ENCODE measurements at regions not wholly inside any gene's neighbourhood (a gene's known extent, or its start where the extent isn't known, plus 50 kb on each side); places are given as distances from the start of the nearest gene placed in this dataset.

DNA sequence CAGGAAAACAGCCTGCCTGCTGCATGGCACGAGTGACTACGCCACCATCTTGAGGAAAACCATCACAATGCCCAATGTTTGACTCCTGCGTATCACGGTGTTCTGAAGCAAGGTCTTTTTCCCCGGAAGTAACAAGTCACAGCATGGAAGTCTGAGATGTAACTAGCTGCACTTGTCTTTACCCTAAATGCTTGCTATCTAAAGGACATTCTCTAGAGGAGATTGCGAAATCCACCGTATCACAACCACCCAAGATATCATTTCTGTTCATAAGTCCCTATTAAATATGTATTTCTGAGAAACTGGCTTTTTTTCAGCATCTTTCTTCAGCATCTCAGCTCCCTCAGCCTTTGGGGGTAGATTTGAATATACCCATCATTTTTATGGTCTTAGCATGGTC is 1565.1 kb downstream of the ARAP2 start:
- no peak for FAIRE-seq

DNA sequence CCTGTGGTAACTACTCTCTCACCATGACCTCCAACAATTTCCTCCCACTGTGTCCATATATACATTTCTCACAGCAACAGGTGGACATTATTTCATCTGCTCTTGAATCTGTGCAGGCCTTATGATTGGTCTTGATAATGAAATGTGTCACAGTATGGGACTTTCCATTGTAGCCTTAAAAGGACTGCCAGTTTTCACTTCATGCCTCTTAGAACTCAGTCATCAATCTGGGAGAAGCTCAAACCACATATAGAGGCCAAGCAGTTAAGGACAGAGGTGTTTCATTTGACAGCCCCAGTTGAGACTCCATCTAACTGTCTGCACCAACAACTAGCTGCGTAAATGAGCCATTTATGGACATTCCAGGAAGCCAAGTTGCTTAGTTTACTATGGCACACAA is 1534.8 kb downstream of the ARAP2 start:
- FAIRE-seq: no peak

GRCh38 chr4:34718576-34719245 is 1525.6 kb downstream of the ARAP2 start:
- peak; percentile 81 for FAIRE-seq

- FAIRE-seq: peak; percentile 97
Observed at GRCh38 chr4:34720571-34720970, 1523.7 kb downstream of the ARAP2 start.

- FAIRE-seq: no peak
Observed at GRCh38 chr4:34721835-34722234, 1522.5 kb downstream of the ARAP2 start.

DNA sequence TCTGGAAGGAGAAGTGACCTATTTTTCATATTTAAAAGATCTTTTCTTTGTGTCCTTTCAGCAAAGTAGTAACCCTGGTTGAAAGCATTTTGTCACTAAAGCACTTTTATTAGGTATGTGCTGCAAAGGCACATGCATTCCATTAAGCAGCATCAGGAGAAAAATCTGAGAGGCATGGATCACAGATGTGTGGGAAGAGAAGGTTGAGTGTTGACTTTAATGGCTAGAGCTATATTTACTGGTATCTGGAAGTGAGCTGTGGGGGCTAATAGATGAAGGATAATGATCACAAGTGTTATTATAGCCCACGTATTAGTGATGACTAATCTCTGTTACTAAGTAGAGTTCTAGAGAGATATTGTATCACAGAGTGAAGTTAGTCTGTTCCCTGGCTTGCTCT is 1520.7 kb downstream of the ARAP2 start:
- no peak for FAIRE-seq

- FAIRE-seq: no peak
Observed at GRCh38 chr4:34724491-34724890, 1519.8 kb downstream of the ARAP2 start.

GRCh38 chr4:34731070-34731469 is 1513.2 kb downstream of the ARAP2 start:
- FAIRE-seq: no peak

DNA sequence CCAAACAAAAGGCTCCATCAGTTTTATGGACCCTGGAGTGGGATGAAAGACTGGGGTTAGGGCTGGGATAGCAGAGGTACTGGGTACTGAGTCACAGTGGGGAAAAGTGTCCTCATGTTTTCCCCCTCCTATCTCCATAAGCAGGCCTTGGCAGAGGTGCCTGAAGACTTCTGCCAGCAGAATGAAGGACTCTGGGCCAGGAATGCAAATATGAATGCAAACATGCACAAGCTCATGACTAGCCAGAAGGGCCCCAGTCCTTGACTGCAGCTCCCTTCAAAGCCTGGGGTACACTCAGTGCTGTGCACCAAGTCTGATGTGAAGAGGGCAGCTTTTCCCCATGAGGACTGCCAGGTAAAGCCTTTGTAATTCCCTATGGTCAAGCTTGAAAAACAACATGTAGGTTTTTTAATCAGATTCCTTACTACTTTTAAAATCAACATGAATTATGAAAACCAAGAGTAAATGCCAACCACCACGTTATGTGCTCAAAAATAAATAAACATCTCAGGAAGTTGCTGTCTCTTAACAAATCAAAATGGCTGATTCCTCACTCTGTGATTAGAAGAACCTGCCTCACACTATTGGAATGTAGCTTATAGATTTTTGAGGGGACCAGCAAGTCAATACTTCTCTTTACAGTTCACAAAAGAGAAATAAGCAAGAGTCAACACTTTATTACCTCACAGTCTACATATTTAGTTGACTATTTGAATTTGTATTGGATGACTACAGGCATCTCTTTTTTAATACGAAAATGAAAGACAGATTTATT is 1512.0 kb downstream of the ARAP2 start:
- FAIRE-seq: no peak

GRCh38 chr4:34733185-34733941 is 1511.0 kb downstream of the ARAP2 start:
- FAIRE-seq: no peak

DNA sequence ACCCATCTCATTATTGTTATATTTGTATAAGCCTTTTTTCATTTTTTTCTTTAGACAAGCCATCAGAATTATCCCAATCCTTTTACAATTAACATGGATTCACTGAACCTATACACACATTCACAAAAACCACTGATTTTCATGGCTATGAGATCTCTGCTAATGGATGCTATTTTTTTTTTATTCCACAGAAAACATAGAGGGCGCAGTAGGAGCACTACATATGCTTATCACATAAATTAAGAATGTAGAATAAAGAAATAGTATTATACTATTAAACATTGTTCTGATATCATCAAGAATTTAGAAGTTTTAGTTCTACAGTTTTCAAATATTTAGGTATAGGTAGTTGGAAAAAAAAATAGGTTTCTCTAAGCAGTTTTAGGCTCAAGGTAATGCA is 1477.4 kb downstream of the ARAP2 start:
- FAIRE-seq: no peak

GRCh38 chr4:34767407-34767806 is 1476.9 kb downstream of the ARAP2 start:
- FAIRE-seq: no peak

DNA sequence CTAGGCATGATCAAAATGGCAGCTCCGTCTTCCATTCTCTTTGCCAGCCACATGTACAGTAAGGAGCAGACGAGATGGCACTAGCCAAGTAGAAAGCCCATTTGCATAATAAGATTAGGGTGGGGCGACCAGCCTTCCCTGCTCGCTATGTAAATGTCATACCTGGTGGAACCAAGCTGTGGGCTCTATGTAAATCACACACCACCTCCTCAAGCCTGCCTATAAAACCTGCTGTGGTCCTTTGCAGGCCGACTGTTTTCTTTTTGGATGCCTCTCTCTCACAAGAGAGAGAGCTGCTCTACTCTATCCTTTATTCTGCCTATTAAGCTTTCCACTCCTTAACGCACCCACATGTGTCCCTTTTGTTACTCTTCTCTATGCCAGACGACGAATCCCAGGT is 1472.7 kb downstream of the ARAP2 start:
- FAIRE-seq: no peak

DNA sequence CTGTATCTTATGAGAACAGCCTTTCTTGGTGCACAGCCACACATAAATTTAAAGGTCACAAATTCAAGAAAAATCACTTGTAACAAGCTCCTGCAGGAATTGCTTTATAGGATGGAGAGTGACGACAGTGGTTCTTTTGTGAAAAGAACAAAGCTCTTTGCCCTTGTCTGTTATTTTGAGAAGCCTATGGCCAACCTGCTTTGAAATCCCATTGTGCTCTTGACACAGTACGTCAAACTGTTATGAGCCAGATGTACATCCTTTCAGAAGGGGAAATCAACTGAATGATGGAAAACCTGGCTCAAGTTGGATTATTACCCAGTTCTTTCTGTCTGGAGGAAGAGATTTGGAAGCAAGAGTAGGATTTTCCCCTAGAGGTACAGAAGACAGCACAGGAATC is 1454.2 kb downstream of the ARAP2 start:
- FAIRE-seq: no peak

- no peak for FAIRE-seq
Observed at GRCh38 chr4:34791209-34791608, 1453.1 kb downstream of the ARAP2 start.

GRCh38 chr4:34800953-34801352 is 1443.4 kb downstream of the ARAP2 start:
- no peak for FAIRE-seq

DNA sequence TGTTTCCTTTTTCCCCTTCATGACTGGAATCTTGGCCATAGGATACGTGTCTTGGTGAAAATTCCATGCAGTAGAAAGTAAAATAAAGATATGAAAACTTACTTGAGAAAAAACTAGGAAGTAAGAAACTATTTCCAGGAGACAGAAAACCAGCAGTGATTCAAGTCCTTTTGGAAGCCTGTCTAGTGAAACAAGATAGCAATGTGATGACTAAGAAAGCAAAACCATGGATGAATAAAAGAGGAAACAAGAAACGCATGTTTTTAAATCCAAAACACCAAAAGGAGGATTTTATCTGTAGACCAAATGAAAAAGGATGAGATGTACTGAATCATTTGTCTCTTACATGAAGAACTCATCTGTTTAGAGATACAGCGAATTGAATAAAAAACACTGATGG is 1430.0 kb downstream of the ARAP2 start:
- FAIRE-seq: no peak

DNA sequence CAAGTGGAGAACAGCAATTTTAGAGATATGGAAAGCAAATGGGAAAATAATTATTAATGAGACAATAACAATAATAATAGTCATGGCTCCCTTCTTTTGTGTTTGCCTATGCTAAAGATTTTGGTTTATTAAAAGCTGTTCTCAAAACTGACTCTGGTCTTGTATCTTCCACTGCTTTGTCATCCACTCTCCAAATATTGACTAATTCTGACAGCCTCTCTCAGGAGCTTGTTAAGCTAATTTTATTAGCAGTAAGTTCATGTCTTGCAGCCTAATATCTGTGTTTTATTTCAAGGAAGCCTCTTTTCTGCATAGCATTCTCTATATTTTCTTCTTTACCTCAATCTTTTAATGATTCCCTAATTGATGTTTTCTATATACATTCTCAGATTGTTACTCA is 1419.8 kb downstream of the ARAP2 start:
- FAIRE-seq: no peak

DNA sequence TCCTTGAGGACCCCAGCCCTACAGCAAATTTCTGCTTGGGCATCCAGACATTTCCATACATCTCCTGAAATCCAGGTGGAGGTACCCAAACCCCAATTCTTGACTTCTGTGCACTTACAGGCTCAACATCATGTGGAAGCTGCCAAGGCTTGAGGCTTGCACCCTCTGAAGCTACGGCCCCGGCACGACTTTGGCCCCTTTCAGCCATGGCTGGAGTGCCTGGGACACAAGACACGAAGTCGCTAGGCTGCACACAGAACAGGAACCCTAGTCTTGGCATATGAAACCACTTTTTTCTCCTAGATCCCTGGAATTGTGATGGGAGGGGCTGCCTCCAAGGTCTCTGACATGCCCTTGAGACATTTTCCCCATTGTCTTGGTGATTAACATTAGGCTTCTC is 1417.7 kb downstream of the ARAP2 start:
- FAIRE-seq: no peak

- FAIRE-seq: no peak
Observed at GRCh38 chr4:34845926-34846325, 1398.4 kb downstream of the ARAP2 start.

- FAIRE-seq: no peak
Observed at GRCh38 chr4:34850421-34850820, 1393.9 kb downstream of the ARAP2 start.

DNA sequence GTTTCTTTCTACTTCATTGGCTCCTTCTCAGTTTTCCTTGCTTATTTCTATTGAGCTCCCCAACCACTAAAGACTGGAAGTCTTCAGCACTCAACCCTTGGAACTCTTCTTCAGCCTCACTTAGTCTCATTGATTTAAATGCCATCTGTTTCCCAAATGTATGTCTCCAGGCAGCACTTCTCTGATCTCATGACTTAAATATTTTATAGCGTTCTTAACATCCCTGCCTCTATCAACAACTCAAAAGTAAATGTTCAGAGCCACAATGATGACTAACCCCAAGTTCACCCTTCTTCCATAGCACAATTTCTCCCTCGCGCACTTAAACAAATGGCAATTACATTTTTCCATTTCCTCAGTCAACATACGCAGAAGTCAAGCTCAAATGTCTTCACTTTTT is 1393.3 kb downstream of the ARAP2 start:
- no peak for FAIRE-seq

DNA sequence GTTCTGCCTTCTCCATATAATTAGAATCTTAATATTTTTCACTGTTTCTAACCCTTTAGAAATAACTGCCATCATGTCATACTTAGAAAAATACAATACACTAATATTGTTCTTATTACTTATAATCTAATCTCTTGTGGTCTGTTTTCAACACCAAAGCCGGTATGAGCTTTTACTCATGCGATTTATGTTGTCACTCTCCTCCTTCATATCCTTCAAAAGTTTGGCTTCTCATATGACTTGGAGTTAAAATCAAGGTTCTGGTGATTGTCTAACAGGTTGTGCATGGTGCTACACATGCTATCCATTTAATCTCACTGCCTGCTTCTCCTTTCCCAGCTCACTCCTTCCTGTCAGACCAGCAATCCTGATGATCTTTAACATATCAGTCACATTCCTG is 1392.9 kb downstream of the ARAP2 start:
- FAIRE-seq: no peak

DNA sequence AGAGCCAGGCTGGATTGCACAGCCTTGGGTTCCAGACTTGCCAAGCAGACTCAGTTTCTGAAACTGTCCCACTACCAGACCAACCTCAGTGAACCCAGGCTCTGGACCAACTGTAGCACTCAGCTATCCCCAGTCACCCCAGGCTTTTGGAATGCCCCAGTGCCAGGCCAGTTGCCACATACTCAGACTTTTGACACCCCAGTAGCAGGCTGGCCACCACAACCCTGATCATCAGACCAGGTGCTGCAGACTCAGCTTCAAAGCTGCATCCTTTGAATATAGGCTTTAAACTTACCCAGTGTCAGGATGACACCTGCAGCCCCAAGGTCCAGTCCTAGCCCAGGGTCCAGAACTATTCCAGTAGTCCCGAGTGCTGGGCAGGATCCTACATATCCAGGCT is 1389.9 kb downstream of the ARAP2 start:
- FAIRE-seq: no peak

Measured in endometrium (tissue), 2 donors.